A673 (cell line): ENCODE measurements at regions not wholly inside any gene's neighbourhood (a gene's known extent, or its start where the extent isn't known, plus 50 kb on each side); places are given as distances from the start of the nearest gene placed in this dataset.

Source experiments
- BruUV-seq: library from RNA; stranded (reverse); fragments of 400-500 nt; replicated peaks from 2 replicates; lab custom pipeline; 2021; lab: Mats Ljungman, UMichigan
- CTCF ChIA-PET: fragments of 300-600 bp; sonication (Branson Sonifier 250); formaldehyde crosslinking; loops from one replicate; lab custom pipeline; 2022; ENCODE audit warnings: antibody characterized with exemption; lab: Charles Lee
- POLR2A ChIA-PET: fragments of 300-600 bp; sonication (Branson Sonifier 250); formaldehyde crosslinking; loops from one replicate; lab custom pipeline; 2022; ENCODE audit warnings: antibody characterized with exemption; ENCODE audit not compliant: low non-redundant PET; lab: Charles Lee
- DNase-seq: peaks from one replicate; pipeline ENCODE4 v3.0.0-alpha.2; 2015; ENCODE audit warnings: low spot score
- H3K27ac ChIP-seq: fragments of 200-600 bp; sonication (generic); 2 replicates; pipeline ENCODE4 v1.5.1; 2016; ENCODE audit warnings: mixed run types, low read depth, mild to moderate bottlenecking, mixed read lengths, antibody characterized with exemption, low read length; ENCODE audit not compliant: poor library complexity, severe bottlenecking
- H3K27me3 ChIP-seq: fragments of 200-600 bp; sonication (generic); replicated peaks from 2 replicates; pipeline ENCODE4 v1.6.1; 2017; ENCODE audit warnings: mixed run types, low read depth, mild to moderate bottlenecking, mixed read lengths, antibody characterized with exemption, low read length; ENCODE audit not compliant: insufficient read depth, poor library complexity
- H3K36me3 ChIP-seq: fragments of 200-600 bp; sonication (generic); 2 replicates; pipeline ENCODE4 v1.6.1; 2016; ENCODE audit warnings: mixed run types, mild to moderate bottlenecking, mixed read lengths, antibody characterized with exemption, low read length; ENCODE audit not compliant: insufficient read depth, poor library complexity, severe bottlenecking
- H3K4me1 ChIP-seq: fragments of 200-600 bp; sonication (generic); 2 replicates; pipeline ENCODE4 v1.6.1; 2017; ENCODE audit warnings: mixed run types, mild to moderate bottlenecking, mixed read lengths, antibody characterized with exemption, low read length; ENCODE audit not compliant: insufficient read depth, poor library complexity, severe bottlenecking
- H3K4me3 ChIP-seq: fragments of 200-600 bp; sonication (generic); 2 replicates; pipeline ENCODE4 v1.5.1; 2016; ENCODE audit warnings: low read depth, mixed run types, mild to moderate bottlenecking, mixed read lengths, low read length; ENCODE audit not compliant: poor library complexity, severe bottlenecking
- H3K9me3 ChIP-seq: fragments of 200-600 bp; sonication (generic); 2 replicates; pipeline ENCODE4 v1.6.1; 2016; ENCODE audit warnings: mixed run types, low read depth, mild to moderate bottlenecking, mixed read lengths, antibody characterized with exemption, low read length; ENCODE audit not compliant: poor library complexity, severe bottlenecking
- EZH2 ChIP-seq: fragments of 200-600 bp; sonication (generic); IDR thresholded peaks from 2 replicates; pipeline ENCODE4 v1.6.1; 2017; ENCODE audit warnings: borderline replicate concordance, low read depth, mild to moderate bottlenecking, mixed read lengths, antibody characterized with exemption, low read length; ENCODE audit not compliant: poor library complexity, severe bottlenecking
- intact Hi-C: fragments of 100-400 bp; cut with micrococcal nuclease; formaldehyde crosslinking; loops from one replicate; pipeline ENCODE4 v1.10.0; 2022; ENCODE audit not compliant: unreplicated experiment
- TF ChIP-seq, protein P1 (sequence below): fragments of 300-800, 200-600 bp; sonication (generic); conservative IDR thresholded peaks from 2 replicates; pipeline ENCODE4 v1.5.1; 2017; ENCODE audit warnings: low read depth, mild to moderate bottlenecking, antibody characterized with exemption, low read length, moderate library complexity, mixed read lengths

DNA sequence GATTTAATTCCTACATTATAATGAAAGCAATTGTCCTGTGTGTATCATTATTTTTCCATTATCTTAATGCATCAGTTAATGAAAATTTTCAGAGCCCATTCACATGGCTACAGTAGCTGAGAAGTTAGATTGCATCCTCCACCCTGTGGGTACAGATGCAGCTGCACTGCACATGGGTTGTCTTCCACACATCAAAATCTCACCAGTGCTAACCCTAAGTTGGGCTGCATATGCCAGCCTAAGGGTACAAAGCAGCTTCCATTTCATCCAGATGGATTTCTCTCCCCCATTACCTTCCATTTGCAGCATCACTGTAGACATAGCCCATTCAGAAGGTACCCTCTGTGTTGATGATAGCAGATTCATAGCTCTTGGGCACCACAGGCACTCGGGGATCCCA, 74.7 kb upstream of the WDR11 start:
- ChIA-PET CTCF (interaction anchor here (0.6 kb wide), 1 partner anchor 1275 kb away, joined by 9 read pairs; no protein-coding TSS in a partner anchor), POLR2A (no interaction called here)
- Histone ChIP-seq H3K9me3 (no peaks in the 10 kb centered on the region), H3K27me3 (peaks cover 65% of the 10 kb centered on the region), H3K27ac (no peak overlapping the region), H3K36me3 (no peaks in the 10 kb centered on the region), H3K4me1 (no peaks in the 10 kb centered on the region), H3K4me3 (no peak overlapping the region)
- no peak for TF ChIP-seq EZH2
- TF ChIP-seq, protein P1, sequence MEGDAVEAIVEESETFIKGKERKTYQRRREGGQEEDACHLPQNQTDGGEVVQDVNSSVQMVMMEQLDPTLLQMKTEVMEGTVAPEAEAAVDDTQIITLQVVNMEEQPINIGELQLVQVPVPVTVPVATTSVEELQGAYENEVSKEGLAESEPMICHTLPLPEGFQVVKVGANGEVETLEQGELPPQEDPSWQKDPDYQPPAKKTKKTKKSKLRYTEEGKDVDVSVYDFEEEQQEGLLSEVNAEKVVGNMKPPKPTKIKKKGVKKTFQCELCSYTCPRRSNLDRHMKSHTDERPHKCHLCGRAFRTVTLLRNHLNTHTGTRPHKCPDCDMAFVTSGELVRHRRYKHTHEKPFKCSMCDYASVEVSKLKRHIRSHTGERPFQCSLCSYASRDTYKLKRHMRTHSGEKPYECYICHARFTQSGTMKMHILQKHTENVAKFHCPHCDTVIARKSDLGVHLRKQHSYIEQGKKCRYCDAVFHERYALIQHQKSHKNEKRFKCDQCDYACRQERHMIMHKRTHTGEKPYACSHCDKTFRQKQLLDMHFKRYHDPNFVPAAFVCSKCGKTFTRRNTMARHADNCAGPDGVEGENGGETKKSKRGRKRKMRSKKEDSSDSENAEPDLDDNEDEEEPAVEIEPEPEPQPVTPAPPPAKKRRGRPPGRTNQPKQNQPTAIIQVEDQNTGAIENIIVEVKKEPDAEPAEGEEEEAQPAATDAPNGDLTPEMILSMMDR, result no peak
- no TSS peak for BruUV-seq
- no peak for DNase-seq
- intact Hi-C loops, result no loop called here

DNA sequence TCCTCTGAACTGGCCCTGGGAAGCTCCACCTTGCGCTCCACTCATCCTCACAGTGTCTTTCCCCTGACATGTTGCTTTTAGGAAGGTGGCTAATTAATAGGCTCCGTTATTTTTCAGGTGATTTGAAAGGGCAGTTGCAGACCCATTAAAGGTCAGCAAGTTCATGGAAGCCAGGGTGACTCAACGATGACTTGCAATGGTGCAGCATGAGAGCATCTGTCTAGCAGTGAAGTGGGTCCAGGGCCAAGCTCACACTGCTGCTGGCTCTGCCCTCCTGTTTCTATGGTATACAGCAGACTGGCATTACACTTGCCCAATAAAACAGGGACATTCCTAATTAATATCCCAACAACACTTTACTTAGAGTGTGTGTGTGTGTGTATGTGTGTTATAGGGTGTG, 68.8 kb upstream of the WDR11 start:
- no peak for DNase-seq
- ChIA-PET CTCF (no interaction called here), POLR2A (no interaction called here)
- Histone ChIP-seq H3K27ac (no peak overlapping the region), H3K36me3 (no peaks in the 10 kb centered on the region), H3K27me3 (peaks cover 43% of the 10 kb centered on the region), H3K4me3 (no peak overlapping the region), H3K9me3 (no peaks in the 10 kb centered on the region), H3K4me1 (no peaks in the 10 kb centered on the region)
- no TSS peak for BruUV-seq
- intact Hi-C loops, result no loop called here
- TF ChIP-seq, protein P1, result no peak
- no peak for TF ChIP-seq EZH2

DNA sequence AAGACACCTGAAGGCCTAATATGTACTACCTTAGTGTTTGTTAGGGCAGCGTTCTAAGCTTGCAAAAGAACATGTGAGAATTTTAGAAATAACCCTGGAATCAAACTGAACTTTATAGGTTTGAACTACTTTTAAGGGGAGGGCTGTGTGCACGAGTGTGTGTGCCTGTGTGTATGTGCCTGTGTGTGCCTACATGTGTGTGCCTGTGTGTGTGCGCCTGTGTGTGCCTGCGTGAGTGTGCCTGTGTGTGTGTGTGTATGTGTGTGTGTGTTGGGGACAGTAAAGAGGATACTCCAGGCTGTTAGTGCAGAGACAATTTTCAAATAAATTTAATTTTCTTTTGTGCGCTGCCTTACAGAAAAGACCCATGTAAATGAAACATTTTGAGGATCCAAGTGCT, 68.1 kb upstream of the WDR11 start:
- Histone ChIP-seq H3K27me3 (peaks cover 38% of the 10 kb centered on the region), H3K9me3 (no peaks in the 10 kb centered on the region), H3K4me1 (no peaks in the 10 kb centered on the region), H3K27ac (no peak overlapping the region), H3K4me3 (no peak overlapping the region), H3K36me3 (no peaks in the 10 kb centered on the region)
- no peak for TF ChIP-seq EZH2
- CTCF ChIA-PET, result no interaction called here
- POLR2A ChIA-PET, result no interaction called here
- DNase-seq, result no peak
- BruUV-seq, result no TSS peak
- intact Hi-C loops, result no loop called here

DNA sequence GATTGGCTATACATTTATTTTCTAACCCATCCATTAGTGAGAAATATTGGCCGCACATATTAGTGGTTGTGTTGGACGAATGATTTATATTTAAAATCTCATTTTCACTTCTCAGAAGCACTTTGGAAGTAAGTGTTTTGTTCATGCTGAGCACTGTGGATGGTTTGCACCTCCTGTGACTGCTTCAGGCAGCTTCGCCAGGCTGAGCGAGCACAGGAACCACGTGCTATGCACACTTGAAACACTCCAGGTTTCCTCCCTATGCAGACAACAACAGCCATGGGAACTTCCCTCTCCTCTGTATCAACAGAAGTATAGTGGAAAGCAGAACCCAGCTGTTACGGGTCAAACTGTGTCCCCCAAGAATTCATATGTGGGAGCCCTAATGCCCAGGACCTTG, 67.3 kb upstream of the WDR11 start:
- Histone ChIP-seq H3K9me3 (no peaks in the 10 kb centered on the region), H3K4me1 (no peaks in the 10 kb centered on the region), H3K36me3 (no peaks in the 10 kb centered on the region), H3K4me3 (no peak overlapping the region), H3K27me3 (peaks cover 33% of the 10 kb centered on the region), H3K27ac (no peak overlapping the region)
- intact Hi-C loops, result no loop called here
- no TSS peak for BruUV-seq
- TF ChIP-seq EZH2, result no peak
- TF ChIP-seq, protein P1, result no peak
- ChIA-PET POLR2A (no interaction called here), CTCF (no interaction called here)
- no peak for DNase-seq
